OCI-LY1 (cell line): ENCODE measurements at regions not wholly inside any gene's neighbourhood (a gene's known extent, or its start where the extent isn't known, plus 50 kb on each side); places are given as distances from the start of the nearest gene placed in this dataset.
"Not testable (repeated sequence)": the region's sequence is repeated elsewhere in the genome, so short reads cannot be mapped to it uniquely, and the experiment has no call there.

Source experiments
- H2AFZ ChIP-seq: fragments of 200-600 bp; sonication (generic), shearing (Covaris generic); 2 replicates; pipeline ENCODE4 v1.6.0; 2014; ENCODE audit warnings: antibody characterized with exemption, mild to moderate bottlenecking, low read length
- H3F3A ChIP-seq: fragments of 200-600 bp; sonication (generic), shearing (Covaris generic); 2 replicates; pipeline ENCODE4 v1.6.0; 2014; ENCODE audit warnings: mild to moderate bottlenecking, antibody characterized with exemption, low read length, moderate library complexity; ENCODE audit not compliant: insufficient read depth
- H3K27ac ChIP-seq: fragments of 200-600 bp; sonication (generic); 2 replicates; pipeline ENCODE4 v1.5.1; 2014; ENCODE audit warnings: low read length, mixed run types, mild to moderate bottlenecking, low read depth; ENCODE audit not compliant: poor library complexity, severe bottlenecking
- H3K27me3 ChIP-seq: fragments of 200-600 bp; sonication (generic); 2 replicates; pipeline ENCODE4 v1.6.0; 2014; ENCODE audit warnings: antibody characterized with exemption, mild to moderate bottlenecking, low read length, moderate library complexity; ENCODE audit not compliant: insufficient read depth
- H3K36me3 ChIP-seq: fragments of 200-600 bp; sonication (generic); 2 replicates; pipeline ENCODE4 v1.6.1; 2014; ENCODE audit warnings: mild to moderate bottlenecking, antibody characterized with exemption, low read length, moderate library complexity, mixed read lengths; ENCODE audit not compliant: insufficient read depth
- H3K4me1 ChIP-seq: fragments of 200-600 bp; sonication (generic); 2 replicates; pipeline ENCODE4 v1.5.1; 2014; ENCODE audit warnings: mild to moderate bottlenecking, low read length, moderate library complexity; ENCODE audit not compliant: insufficient read depth, severe bottlenecking
- H3K4me2 ChIP-seq: fragments of 200-600 bp; sonication (generic), shearing (Covaris generic); 2 replicates; pipeline ENCODE4 v1.6.1; 2014; ENCODE audit warnings: low read length
- H3K4me3 ChIP-seq: fragments of 200-600 bp; sonication (generic); 2 replicates; pipeline ENCODE4 v1.5.1; 2014; ENCODE audit warnings: low read length, low read depth, mild to moderate bottlenecking, mixed read lengths; ENCODE audit not compliant: poor library complexity, severe bottlenecking
- H3K79me2 ChIP-seq: fragments of 200-600 bp; shearing (Covaris generic); 2 replicates; pipeline ENCODE4 v1.6.1; 2016; ENCODE audit warnings: mixed run types, low read length, mixed read lengths; ENCODE audit not compliant: insufficient read depth
- H3K9ac ChIP-seq: fragments of 200-600 bp; sonication (generic), shearing (Covaris generic); 2 replicates; pipeline ENCODE4 v1.6.1; 2014; ENCODE audit warnings: mild to moderate bottlenecking, low read length, mixed read lengths
- H3K9me2 ChIP-seq: fragments of 200-600 bp; sonication (generic), shearing (Covaris generic); 2 replicates; pipeline ENCODE4 v1.6.1; 2014; ENCODE audit warnings: low read depth, mild to moderate bottlenecking, low read length, mixed read lengths
- H3K9me3 ChIP-seq: fragments of 200-600 bp; shearing (Covaris generic); 2 replicates; pipeline ENCODE4 v1.6.1; 2014; ENCODE audit warnings: low read length, mixed read lengths
- H4K20me1 ChIP-seq: fragments of 200-600 bp; sonication (generic), shearing (Covaris generic); 2 replicates; pipeline ENCODE4 v1.6.0; 2016; ENCODE audit warnings: mild to moderate bottlenecking, low read length; ENCODE audit not compliant: insufficient read depth
- EZH2 ChIP-seq: fragments of 200-600 bp; sonication (generic), shearing (Covaris generic); IDR thresholded peaks from 2 replicates; pipeline ENCODE4 v1.8.0; 2017; ENCODE audit warnings: borderline replicate concordance, mixed run types, mild to moderate bottlenecking, antibody characterized with exemption, low read length, moderate library complexity, mixed read lengths
- TF ChIP-seq, protein P1 (sequence below): fragments of 200-600 bp; sonication (generic), shearing (Covaris generic); IDR thresholded peaks from 2 replicates; pipeline ENCODE4 v1.5.1; 2017; ENCODE audit warnings: mild to moderate bottlenecking, antibody characterized with exemption, low read length, moderate library complexity, mixed read lengths

DNA sequence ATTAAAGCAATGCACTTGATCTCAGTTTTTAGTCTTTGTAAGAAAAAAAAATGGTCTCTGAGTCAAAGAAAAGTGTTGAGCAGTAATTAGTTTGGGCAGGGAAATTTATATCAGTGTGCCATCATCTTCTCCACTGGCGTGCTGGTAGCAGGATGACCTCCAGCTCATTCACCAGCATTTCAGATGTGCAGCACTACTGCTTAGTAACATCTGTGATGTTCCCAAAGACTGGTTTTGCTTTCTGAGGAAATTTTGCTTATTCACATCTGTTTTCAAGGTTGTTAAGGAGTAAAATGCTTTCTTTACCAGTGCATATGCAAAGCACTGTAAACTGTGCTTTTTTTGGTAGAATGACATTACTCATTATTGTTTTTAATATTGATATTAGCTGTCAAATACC is 540.4 kb downstream of the TRAM1L1 start:
- H3K36me3 ChIP-seq = no peaks in the 10 kb centered on the region
- H3K9me2 ChIP-seq = no peaks in the 10 kb centered on the region
- H3K79me2 ChIP-seq = no peaks in the 10 kb centered on the region
- no peaks in the 10 kb centered on the region for H4K20me1 ChIP-seq
- TF ChIP-seq, protein P1, sequence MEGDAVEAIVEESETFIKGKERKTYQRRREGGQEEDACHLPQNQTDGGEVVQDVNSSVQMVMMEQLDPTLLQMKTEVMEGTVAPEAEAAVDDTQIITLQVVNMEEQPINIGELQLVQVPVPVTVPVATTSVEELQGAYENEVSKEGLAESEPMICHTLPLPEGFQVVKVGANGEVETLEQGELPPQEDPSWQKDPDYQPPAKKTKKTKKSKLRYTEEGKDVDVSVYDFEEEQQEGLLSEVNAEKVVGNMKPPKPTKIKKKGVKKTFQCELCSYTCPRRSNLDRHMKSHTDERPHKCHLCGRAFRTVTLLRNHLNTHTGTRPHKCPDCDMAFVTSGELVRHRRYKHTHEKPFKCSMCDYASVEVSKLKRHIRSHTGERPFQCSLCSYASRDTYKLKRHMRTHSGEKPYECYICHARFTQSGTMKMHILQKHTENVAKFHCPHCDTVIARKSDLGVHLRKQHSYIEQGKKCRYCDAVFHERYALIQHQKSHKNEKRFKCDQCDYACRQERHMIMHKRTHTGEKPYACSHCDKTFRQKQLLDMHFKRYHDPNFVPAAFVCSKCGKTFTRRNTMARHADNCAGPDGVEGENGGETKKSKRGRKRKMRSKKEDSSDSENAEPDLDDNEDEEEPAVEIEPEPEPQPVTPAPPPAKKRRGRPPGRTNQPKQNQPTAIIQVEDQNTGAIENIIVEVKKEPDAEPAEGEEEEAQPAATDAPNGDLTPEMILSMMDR = no peak
- TF ChIP-seq EZH2 = no peak
- H3K9ac ChIP-seq = no peak overlapping the region
- H2AFZ ChIP-seq = no peak overlapping the region
- H3K4me1 ChIP-seq = no peaks in the 10 kb centered on the region
- no peaks in the 10 kb centered on the region for H3K9me3 ChIP-seq
- H3F3A ChIP-seq = no peaks in the 10 kb centered on the region
- no peak overlapping the region for H3K4me3 ChIP-seq
- no peak overlapping the region for H3K27ac ChIP-seq
- H3K4me2 ChIP-seq = no peak overlapping the region
- no peaks in the 10 kb centered on the region for H3K27me3 ChIP-seq

DNA sequence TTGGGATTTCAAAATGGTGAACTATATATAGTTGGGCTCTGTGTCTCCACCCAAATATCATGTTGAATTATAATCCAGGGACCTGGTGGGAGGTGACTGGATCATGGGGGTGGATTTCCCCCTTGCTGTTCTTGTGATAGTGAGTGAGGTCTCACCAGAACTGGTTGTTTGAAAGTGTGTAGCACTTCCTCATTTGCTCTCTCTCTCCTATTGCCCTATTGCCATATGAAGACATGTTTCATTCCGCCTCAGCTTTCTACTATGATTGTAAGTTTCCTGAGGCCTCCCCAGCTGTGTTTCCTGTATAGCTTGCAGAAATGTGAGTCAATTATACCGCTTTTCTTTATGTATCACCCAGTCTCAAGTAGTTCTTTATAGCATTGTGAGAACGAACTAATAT is 545.6 kb downstream of the TRAM1L1 start:
- Histone ChIP-seq H3K4me1 (no peaks in the 10 kb centered on the region), H3K79me2 (no peaks in the 10 kb centered on the region), H4K20me1 (no peaks in the 10 kb centered on the region), H3K9me2 (no peaks in the 10 kb centered on the region), H3K4me2 (no peak overlapping the region), H3K9me3 (no peaks in the 10 kb centered on the region), H3K27me3 (no peaks in the 10 kb centered on the region), H3F3A (no peaks in the 10 kb centered on the region), H3K9ac (no peak overlapping the region), H3K4me3 (no peak overlapping the region), H2AFZ (no peak overlapping the region), H3K36me3 (no peaks in the 10 kb centered on the region), H3K27ac (no peak overlapping the region)
- TF ChIP-seq, protein P1 = no peak
- TF ChIP-seq EZH2 = no peak

DNA sequence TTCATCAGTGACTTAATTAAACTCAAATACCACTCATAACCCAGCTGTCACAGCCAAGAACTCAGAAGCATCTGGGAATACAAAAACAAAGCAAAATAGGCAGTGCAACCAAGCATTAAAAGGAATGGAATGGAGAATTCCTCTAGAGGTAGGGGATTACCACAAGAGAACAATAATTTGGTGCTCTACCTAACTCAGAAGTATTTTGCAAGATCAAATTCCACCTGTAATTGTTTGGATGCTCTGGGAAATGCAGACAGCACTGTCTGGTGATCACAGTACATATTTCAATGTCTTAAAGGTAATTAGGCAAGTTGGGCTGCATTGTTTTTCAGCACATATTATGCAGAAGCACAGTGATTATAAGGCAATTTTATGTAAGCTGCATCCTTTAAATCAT is 547.5 kb downstream of the TRAM1L1 start:
- H3K4me2 ChIP-seq = no peak overlapping the region
- no peaks in the 10 kb centered on the region for H3K9me2 ChIP-seq
- no peaks in the 10 kb centered on the region for H4K20me1 ChIP-seq
- H3K9ac ChIP-seq = no peak overlapping the region
- no peak for TF ChIP-seq EZH2
- TF ChIP-seq, protein P1 = no peak
- H3K27ac ChIP-seq = no peak overlapping the region
- no peaks in the 10 kb centered on the region for H3K27me3 ChIP-seq
- no peak overlapping the region for H3K4me3 ChIP-seq
- no peaks in the 10 kb centered on the region for H3K36me3 ChIP-seq
- no peaks in the 10 kb centered on the region for H3F3A ChIP-seq
- H3K79me2 ChIP-seq = no peaks in the 10 kb centered on the region
- H3K4me1 ChIP-seq = no peaks in the 10 kb centered on the region
- H3K9me3 ChIP-seq = no peaks in the 10 kb centered on the region
- no peak overlapping the region for H2AFZ ChIP-seq

DNA sequence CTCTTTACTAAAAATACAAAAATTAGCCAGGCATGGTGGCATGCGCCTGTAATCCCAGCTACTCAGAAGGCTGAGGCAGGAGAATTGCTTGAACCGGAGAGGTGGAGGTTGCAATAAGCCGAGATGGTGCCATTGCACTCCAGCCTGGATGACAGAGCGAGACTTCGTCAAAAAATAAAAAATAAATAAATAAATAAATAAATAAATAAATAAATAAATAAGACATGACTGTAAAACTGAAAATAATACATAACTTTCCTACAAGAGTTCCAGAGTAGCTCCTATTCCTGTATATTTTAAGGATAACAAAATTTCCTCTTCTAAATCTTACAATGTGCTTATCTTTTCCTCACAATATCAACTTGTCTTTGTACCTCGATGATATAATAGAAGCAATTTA is 549.4 kb downstream of the TRAM1L1 start:
- not testable (repeated sequence) for H3K9me2 ChIP-seq, H3K27ac ChIP-seq, H3K36me3 ChIP-seq, H3K79me2 ChIP-seq, H3K4me3 ChIP-seq, H3K4me2 ChIP-seq, H3K9me3 ChIP-seq, H3K4me1 ChIP-seq, H3K27me3 ChIP-seq, H3K9ac ChIP-seq, H2AFZ ChIP-seq, H3F3A ChIP-seq, H4K20me1 ChIP-seq
